ENCODE measurements at regions not wholly inside any gene's neighbourhood (a gene's known extent, or its start where the extent isn't known, plus 50 kb on each side); places are given as distances from the start of the nearest gene placed in this dataset.

GRCh38 chr1:63714482-63714760 is 59.4 kb upstream of the ROR1 start:
- Histone ChIP-seq H3K4me1 (no peaks in the 10 kb centered on the region), H3K9me3 (no peaks in the 10 kb centered on the region), H3K36me3 (ENCODE audit: insufficient read depth in 1 of 2, low read depth in 1 of 2) (no peaks in the 10 kb centered on the region), H3K27ac (no peak overlapping the region), H3K4me3 (no peak overlapping the region), H3K27me3 (ENCODE audit: insufficient read depth in 3 of 3, low read length in 2 of 3) (no peaks in the 10 kb centered on the region)
- DNase-seq (no peak), ATAC-seq (no peak)
- TF ChIP-seq CTCF (IDR thresholded peaks at IDR 0.05) = no peak
- 21 to 41% (median 33%) methylated on average over 2 of the region's 2 CpGs for WGBS, 3 donors
- intact Hi-C loops (cut with DNase I) = no loop called here

GRCh38 chr1:63717511-63718065 is 56.2 kb upstream of the ROR1 start:
- no peaks in the 10 kb centered on the region for H3K4me1 ChIP-seq
- WGBS, 3 donors = 55 to 66% (median 61%) methylated on average over 4 of the region's 4 CpGs
- no peaks in the 10 kb centered on the region for H3K27me3 ChIP-seq (ENCODE audit: insufficient read depth in 3 of 3, low read length in 2 of 3)
- no peak for ATAC-seq
- no peak overlapping the region for H3K27ac ChIP-seq
- intact Hi-C loops (cut with DNase I) = no loop called here
- H3K9me3 ChIP-seq = no peaks in the 10 kb centered on the region
- no peak overlapping the region for H3K4me3 ChIP-seq
- no peak for TF ChIP-seq CTCF (IDR thresholded peaks at IDR 0.05)
- H3K36me3 ChIP-seq (ENCODE audit: insufficient read depth in 1 of 2, low read depth in 1 of 2) = no peaks in the 10 kb centered on the region
- no peak for DNase-seq

GRCh38 chr1:63718541-63718970 is 55.3 kb upstream of the ROR1 start:
- Histone ChIP-seq H3K4me3 (no peak overlapping the region), H3K36me3 (ENCODE audit: insufficient read depth in 1 of 2, low read depth in 1 of 2) (no peaks in the 10 kb centered on the region), H3K27me3 (ENCODE audit: insufficient read depth in 3 of 3, low read length in 2 of 3) (no peaks in the 10 kb centered on the region), H3K9me3 (no peaks in the 10 kb centered on the region), H3K4me1 (no peaks in the 10 kb centered on the region), H3K27ac (no peak overlapping the region)
- no peak for DNase-seq
- no peak for TF ChIP-seq CTCF (IDR thresholded peaks at IDR 0.05)
- 94 to 96% (median 95%) methylated on average over 4 of the region's 4 CpGs for WGBS, 3 donors
- intact Hi-C loops (cut with DNase I) = no loop called here
- no peak for ATAC-seq

GRCh38 chr1:63721531-63722189 is 52.2 kb upstream of the ROR1 start:
- intact Hi-C loops (cut with DNase I) = no loop called here
- DNase-seq (no peak), ATAC-seq (no peak)
- no peak overlapping the region for H3K4me3 ChIP-seq
- no peaks in the 10 kb centered on the region for H3K4me1 ChIP-seq
- no peaks in the 10 kb centered on the region for H3K27me3 ChIP-seq (ENCODE audit: insufficient read depth in 3 of 3, low read length in 2 of 3)
- no peaks in the 10 kb centered on the region for H3K9me3 ChIP-seq
- no peaks in the 10 kb centered on the region for H3K36me3 ChIP-seq (ENCODE audit: insufficient read depth in 1 of 2, low read depth in 1 of 2)
- 71 to 76% (median 75%) methylated on average over 3 of the region's 3 CpGs for WGBS, 3 donors
- H3K27ac ChIP-seq = no peak overlapping the region
- TF ChIP-seq CTCF (IDR thresholded peaks at IDR 0.05) = no peak

- no peaks in the 10 kb centered on the region for H3K36me3 ChIP-seq (ENCODE audit: insufficient read depth in 1 of 2, low read depth in 1 of 2)
- H3K27me3 ChIP-seq (ENCODE audit: insufficient read depth in 3 of 3, low read length in 2 of 3) = no peaks in the 10 kb centered on the region
- intact Hi-C loops (cut with DNase I) = no loop called here
- TF ChIP-seq CTCF (IDR thresholded peaks at IDR 0.05) = no peak
- DNase-seq (no peak), ATAC-seq (no peak)
- 51 to 53% (median 52%) methylated on average over 3 of the region's 3 CpGs for WGBS, 3 donors
- no peak overlapping the region for H3K4me3 ChIP-seq
- H3K9me3 ChIP-seq = no peaks in the 10 kb centered on the region
- no peaks in the 10 kb centered on the region for H3K4me1 ChIP-seq
- no peak overlapping the region for H3K27ac ChIP-seq
These were observed 50.2 kb upstream of the ROR1 start for GRCh38 chr1:63723602-63724001.

Measured in psoas muscle (tissue), 7 donors.